Transverse colon (tissue), 4 donors: ENCODE measurements at regions not wholly inside any gene's neighbourhood (a gene's known extent, or its start where the extent isn't known, plus 50 kb on each side); places are given as distances from the start of the nearest gene placed in this dataset.

Experiments used
- DNase-seq: peaks from one replicate; pipeline ENCODE4 v3.0.0-alpha.2; 2019
- H3K27ac ChIP-seq, 4 donors: fragments of 200-600 bp; sonication (generic); 2 replicates each; pipeline ENCODE4 v1.5.1; 2016 to 2018; ENCODE audit warnings: inconsistent platforms in 4 of 4
- H3K27me3 ChIP-seq: fragments of 200-600 bp; sonication (generic); 2 replicates; pipeline ENCODE4 v1.5.1; 2017; ENCODE audit warnings: inconsistent platforms
- H3K36me3 ChIP-seq, 4 donors: fragments of 200-600 bp; sonication (generic); 2 replicates each; pipeline ENCODE4 v1.5.1; 2017 to 2019; ENCODE audit warnings: inconsistent platforms in 4 of 4
- H3K4me1 ChIP-seq, 4 donors: fragments of 200-600 bp; sonication (generic); 2 replicates each; pipeline ENCODE4 v1.5.1; 2017 to 2020; ENCODE audit warnings: inconsistent platforms in 4 of 4
- H3K4me3 ChIP-seq, 4 donors: fragments of 200-600 bp; sonication (generic); 1 replicate in 1 of 4; 2 replicates in 3 of 4; pipeline versions ENCODE4 v1.5.1 to v1.6.1; 2017 to 2019; ENCODE audit warnings: inconsistent platforms in 4 of 4
- H3K9me3 ChIP-seq, 2 donors: fragments of 200-600 bp; sonication (generic); 2 replicates each; pipeline ENCODE4 v1.5.1; 2017 to 2019; ENCODE audit warnings: inconsistent platforms in 2 of 2
- CTCF ChIP-seq, 5 experiments: fragments of 200-600 bp in 3 of 5; fragments of 450-650 bp in 2 of 5; sonication (generic) in 3 of 5; IDR thresholded peaks; 1 replicate in 2 of 5; 2 replicates in 3 of 5; pipeline ENCODE4 v1.5.1; 2016 to 2017; ENCODE audit warnings: antibody characterized with exemption in 5 of 5, inconsistent platforms in 3 of 5, mild to moderate bottlenecking in 2 of 5, moderate library complexity in 1 of 5
- EP300 ChIP-seq: sonication (generic); formaldehyde crosslinking; IDR thresholded peaks from one replicate; pipeline ENCODE4 v1.6.1; 2017; ENCODE audit warnings: antibody characterized with exemption, low read depth
- POLR2A ChIP-seq: fragments of 450-650 bp; IDR thresholded peaks from one replicate; pipeline ENCODE4 v1.6.1; 2016; ENCODE audit warnings: antibody characterized with exemption, mild to moderate bottlenecking, moderate library complexity
- POLR2AphosphoS5 ChIP-seq, 3 donors: sonication (generic); formaldehyde crosslinking; IDR thresholded peaks; one replicate each; pipeline ENCODE4 v1.6.1; 2016; ENCODE audit warnings: antibody characterized with exemption in 3 of 3
- WGBS, 2 donors: methylation state at CpG; one replicate each; pipeline ENCODE4 v1.1.5; 2018; ENCODE audit warnings: low coverage in 1 of 2; 5-methylcytosine and 5-hydroxymethylcytosine counted together
- in situ Hi-C, 4 donors: fragments of 200-750 bp; cut with MboI; loops; one replicate each; pipeline versions ENCODE4 v1.15.0 to v1.15.1; 2017; ENCODE audit warnings: low sequenced_read_pairs in 3 of 4, low pct_ligation_motif_present in 1 of 4, low pct_unique_long_range_greater_than_20kb in 1 of 4
- intact Hi-C: fragments of 100-400 bp; cut with DNase I; formaldehyde crosslinking; loops from one replicate; pipeline ENCODE4 v1.15.1; 2023; ENCODE audit warnings: low total_unique reads

DNA sequence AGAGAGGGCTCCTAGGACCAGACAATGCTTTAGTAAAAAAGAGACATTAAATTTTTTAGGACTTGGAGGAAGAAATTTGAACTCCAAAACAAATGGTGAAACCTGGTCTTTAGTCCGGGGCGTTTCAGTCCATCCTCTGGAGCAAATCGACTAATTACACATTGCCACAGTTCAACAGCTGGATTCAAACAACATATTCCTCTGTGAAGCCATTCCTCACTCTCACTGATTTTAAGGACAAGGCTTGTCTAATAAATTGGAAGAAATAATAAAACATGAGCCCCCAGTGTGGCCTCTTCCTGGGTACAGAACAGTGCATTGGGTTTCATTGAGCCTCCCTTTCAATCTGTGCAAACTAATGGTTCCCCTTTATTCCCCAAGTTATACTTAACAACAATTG lies 165.1 kb downstream of the UCK2 start:
- intact Hi-C loops, result no loop called here
- H3K27me3 ChIP-seq, result no peaks in the 10 kb centered on the region
- no peak overlapping the region for H3K27ac ChIP-seq
- no peak for DNase-seq
- H3K4me1 ChIP-seq, result no peaks in the 10 kb centered on the region
- WGBS, 2 donors, result 90 to 94% methylated on average over 3 of the region's 3 CpGs
- in situ Hi-C loops, result no loop called here
- H3K9me3 ChIP-seq, result no peaks in the 10 kb centered on the region
- TF ChIP-seq CTCF (IDR thresholded peaks at IDR 0.05) (no peak), EP300 (no peak), POLR2A (no peak), POLR2AphosphoS5 (IDR thresholded peaks at IDR 0.05) (no peak)
- H3K36me3 ChIP-seq, result no peaks in the 10 kb centered on the region
- H3K4me3 ChIP-seq, result no peak overlapping the region

DNA sequence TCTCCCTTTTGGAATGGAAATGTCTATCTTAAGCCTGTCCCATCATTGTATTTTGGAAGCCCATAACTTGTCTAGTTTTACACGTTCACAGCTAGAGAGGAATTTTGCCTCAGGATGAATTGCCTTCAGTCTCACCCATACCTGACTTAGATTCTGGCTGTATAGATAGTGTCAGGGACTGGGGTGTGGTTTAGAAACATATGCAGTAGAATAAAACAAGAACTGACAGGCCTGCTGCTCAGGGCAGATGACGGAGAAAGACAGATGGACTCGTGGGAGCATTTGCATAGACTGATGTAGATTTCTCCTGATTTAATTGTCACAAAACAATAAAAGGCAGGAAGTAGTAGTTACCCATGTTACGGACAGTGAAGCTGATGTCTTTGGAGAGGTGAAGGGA lies 166.7 kb downstream of the UCK2 start:
- WGBS, 2 donors, result 73 to 76% methylated on average over 3 to 4 of the region's 4 CpGs
- H3K27me3 ChIP-seq, result no peaks in the 10 kb centered on the region
- intact Hi-C loops, result no loop called here
- no peak for DNase-seq
- in situ Hi-C loops, result no loop called here
- H3K27ac ChIP-seq, result no peak overlapping the region
- no peaks in the 10 kb centered on the region for H3K9me3 ChIP-seq
- no peaks in the 10 kb centered on the region for H3K4me1 ChIP-seq
- no peak for TF ChIP-seq POLR2A
- no peak for TF ChIP-seq POLR2AphosphoS5 (IDR thresholded peaks at IDR 0.05)
- no peak for TF ChIP-seq CTCF (IDR thresholded peaks at IDR 0.05)
- no peak for TF ChIP-seq EP300
- no peak overlapping the region for H3K4me3 ChIP-seq
- H3K36me3 ChIP-seq, result no peaks in the 10 kb centered on the region

GRCh38 chr1:165999826-166000225 lies 167.0 kb downstream of the FAM78B start:
- Histone ChIP-seq H3K4me1 (no peaks in the 10 kb centered on the region), H3K27ac (no peak overlapping the region), H3K4me3 (no peak overlapping the region), H3K9me3 (no peaks in the 10 kb centered on the region), H3K27me3 (no peaks in the 10 kb centered on the region), H3K36me3 (no peaks in the 10 kb centered on the region)
- in situ Hi-C loops, result no loop called here
- TF ChIP-seq POLR2AphosphoS5 (IDR thresholded peaks at IDR 0.05), result no peak
- TF ChIP-seq POLR2A, result no peak
- no peak for TF ChIP-seq EP300
- TF ChIP-seq CTCF (IDR thresholded peaks at IDR 0.05), result no peak
- intact Hi-C loops, result no loop called here
- WGBS, 2 donors, result 77 to 79% methylated on average over 4 of the region's 4 CpGs
- DNase-seq, result no peak

- 100% methylated on average over 1 of the region's 1 CpG for WGBS, 2 donors
- in situ Hi-C loops (no loop called here), intact Hi-C loops (no loop called here)
- no peak for DNase-seq
- Histone ChIP-seq H3K27me3 (no peaks in the 10 kb centered on the region), H3K36me3 (no peaks in the 10 kb centered on the region), H3K27ac (no peak overlapping the region), H3K9me3 (no peaks in the 10 kb centered on the region), H3K4me1 (no peaks in the 10 kb centered on the region), H3K4me3 (no peak overlapping the region)
- TF ChIP-seq POLR2A, result no peak
- no peak for TF ChIP-seq EP300
- TF ChIP-seq CTCF (IDR thresholded peaks at IDR 0.05), result no peak
- TF ChIP-seq POLR2AphosphoS5 (IDR thresholded peaks at IDR 0.05), result no peak
Observed at GRCh38 chr1:166007176-166007575, 159.6 kb downstream of the FAM78B start.
